CD4-positive, alpha-beta T cell treated with Interferon gamma for 1 hour (primary cell): ENCODE measurements at regions not wholly inside any gene's neighbourhood (a gene's known extent, or its start where the extent isn't known, plus 50 kb on each side); places are given as distances from the start of the nearest gene placed in this dataset.
"Not testable (repeated sequence)": the region's sequence is repeated elsewhere in the genome, so short reads cannot be mapped to it uniquely, and the experiment has no call there.

Source experiments
- DNase-seq: peaks from one replicate; pipeline ENCODE4 v3.0.0-alpha.2; 2020

- no peak for DNase-seq
Measured at GRCh38 chr11:29616611-29617010, 400.2 kb downstream of the KCNA4 start.

- DNase-seq, result no peak
Measured at GRCh38 chr11:29612423-29612822, 404.4 kb downstream of the KCNA4 start.

- no peak for DNase-seq
Measured at GRCh38 chr11:29606330-29607031, 410.3 kb downstream of the KCNA4 start.

- DNase-seq, result not testable (repeated sequence)
Measured at GRCh38 chr11:29600151-29600575, 416.7 kb downstream of the KCNA4 start.

- no peak for DNase-seq
Measured at GRCh38 chr11:29584342-29584741, 432.5 kb downstream of the KCNA4 start.

GRCh38 chr11:29578806-29579205, 438.0 kb downstream of the KCNA4 start:
- DNase-seq, result no peak

- DNase-seq, result no peak
Measured at GRCh38 chr11:29564486-29564885, 452.3 kb downstream of the KCNA4 start.

GRCh38 chr11:29562183-29562582, 454.6 kb downstream of the KCNA4 start:
- DNase-seq, result no peak

GRCh38 chr11:29553990-29554389, 462.8 kb downstream of the KCNA4 start:
- no peak for DNase-seq

- no peak for DNase-seq
Measured at GRCh38 chr11:29538339-29539036, 478.3 kb downstream of the KCNA4 start.

- DNase-seq, result no peak
Measured at GRCh38 chr11:29534836-29535235, 482.0 kb downstream of the KCNA4 start.

- DNase-seq, result no peak
Measured at GRCh38 chr11:29530961-29531360, 485.9 kb downstream of the KCNA4 start.

GRCh38 chr11:29527391-29527936, 489.4 kb downstream of the KCNA4 start:
- peak; percentile 36 for DNase-seq

GRCh38 chr11:29518389-29519174, 498.2 kb downstream of the KCNA4 start:
- peak; percentile 39 for DNase-seq

- no peak for DNase-seq
Measured at GRCh38 chr11:29511394-29511793, 505.4 kb downstream of the KCNA4 start.

GRCh38 chr11:29507376-29507775, 509.5 kb downstream of the KCNA4 start:
- no peak for DNase-seq

- DNase-seq, result no peak
Measured at GRCh38 chr11:29495676-29496075, 521.2 kb downstream of the KCNA4 start.

- DNase-seq, result no peak
Measured at GRCh38 chr11:29490938-29491337, 525.9 kb downstream of the KCNA4 start.

GRCh38 chr11:29486301-29486700, 530.5 kb downstream of the KCNA4 start:
- no peak for DNase-seq

- no peak for DNase-seq
Measured at GRCh38 chr11:29485641-29486040, 531.2 kb downstream of the KCNA4 start.

- DNase-seq, result no peak
Measured at GRCh38 chr11:29484548-29484947, 532.3 kb downstream of the KCNA4 start.

GRCh38 chr11:29483831-29484230, 533.0 kb downstream of the KCNA4 start:
- DNase-seq, result no peak

- no peak for DNase-seq
Measured at GRCh38 chr11:29482510-29482909, 534.3 kb downstream of the KCNA4 start.
